ENCODE measurements at regions not wholly inside any gene's neighbourhood (a gene's known extent, or its start where the extent isn't known, plus 50 kb on each side); places are given as distances from the start of the nearest gene placed in this dataset.

- H3K36me3 ChIP-seq (replicated peaks; ENCODE audit: control insufficient read depth, insufficient read depth, low read length), result no peaks in the 10 kb centered on the region
- no peak overlapping the region for H3K4me3 ChIP-seq (ENCODE audit: insufficient read depth, low read depth, low read length)
- no peak for DNase-seq
- no peaks in the 10 kb centered on the region for H3K27me3 ChIP-seq (ENCODE audit: control insufficient read depth, insufficient read depth, low read length)
Observed at GRCh38 chr18:67875944-67876343, 359.4 kb upstream of the DSEL start.

DNA sequence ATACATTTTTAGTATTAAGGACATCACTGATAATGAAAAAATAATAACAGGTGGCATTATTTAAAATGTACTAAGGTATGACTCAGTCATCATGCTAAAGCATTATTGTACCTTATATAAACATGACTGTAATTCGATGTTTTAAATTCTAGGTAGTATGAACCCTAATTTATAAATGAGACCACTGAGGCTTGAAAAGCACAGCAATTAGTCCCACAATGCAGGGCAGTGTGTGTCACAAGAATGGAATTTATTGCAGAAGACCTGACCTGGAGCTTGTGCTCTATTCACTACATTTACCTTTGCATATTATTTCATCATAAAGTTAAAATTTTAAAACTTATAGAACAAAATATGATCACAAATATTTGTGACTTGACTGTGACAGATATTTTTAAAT is 358.5 kb upstream of the DSEL start:
- Histone ChIP-seq H3K27me3 (ENCODE audit: control insufficient read depth, insufficient read depth, low read length) (no peaks in the 10 kb centered on the region), H3K4me3 (ENCODE audit: insufficient read depth, low read depth, low read length) (no peak overlapping the region), H3K36me3 (replicated peaks; ENCODE audit: control insufficient read depth, insufficient read depth, low read length) (no peaks in the 10 kb centered on the region)
- DNase-seq, result no peak

GRCh38 chr18:67865400-67865799 is 348.9 kb upstream of the DSEL start:
- H3K27me3 ChIP-seq (ENCODE audit: control insufficient read depth, insufficient read depth, low read length), result no peaks in the 10 kb centered on the region
- no peak for DNase-seq

GRCh38 chr18:67864677-67865340 is 348.3 kb upstream of the DSEL start:
- Histone ChIP-seq H3K36me3 (replicated peaks; ENCODE audit: control insufficient read depth, insufficient read depth, low read length) (no peaks in the 10 kb centered on the region), H3K4me3 (ENCODE audit: insufficient read depth, low read depth, low read length) (no peak overlapping the region), H3K27me3 (ENCODE audit: control insufficient read depth, insufficient read depth, low read length) (no peaks in the 10 kb centered on the region)
- no peak for DNase-seq

More at GRCh38 chr18:67865400-67865799, 348.9 kb upstream of the DSEL start:
- Histone ChIP-seq H3K36me3 (replicated peaks; ENCODE audit: control insufficient read depth, insufficient read depth, low read length) (no peaks in the 10 kb centered on the region), H3K4me3 (ENCODE audit: insufficient read depth, low read depth, low read length) (no peak overlapping the region)

DNA sequence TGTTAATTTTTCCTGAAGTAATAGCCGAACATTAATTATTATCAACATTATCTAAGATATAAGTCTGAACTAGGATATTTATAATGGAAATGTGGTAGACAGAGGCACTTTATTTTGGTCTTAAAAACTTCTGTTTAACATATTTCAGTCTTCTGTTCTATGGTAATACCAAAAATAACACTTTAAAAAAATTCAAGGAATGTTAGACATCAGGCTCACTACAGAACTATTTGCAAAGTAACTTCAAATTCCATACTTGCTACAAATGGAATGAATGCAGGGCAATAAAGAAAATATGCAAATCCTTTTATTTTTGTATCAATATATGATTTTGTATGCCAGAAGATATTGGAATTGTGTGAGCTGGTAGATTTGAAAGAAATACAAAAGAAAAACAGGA is 345.5 kb upstream of the DSEL start:
- no peak for DNase-seq
- Histone ChIP-seq H3K36me3 (replicated peaks; ENCODE audit: control insufficient read depth, insufficient read depth, low read length) (no peaks in the 10 kb centered on the region), H3K27me3 (ENCODE audit: control insufficient read depth, insufficient read depth, low read length) (no peaks in the 10 kb centered on the region), H3K4me3 (ENCODE audit: insufficient read depth, low read depth, low read length) (no peak overlapping the region)

DNA sequence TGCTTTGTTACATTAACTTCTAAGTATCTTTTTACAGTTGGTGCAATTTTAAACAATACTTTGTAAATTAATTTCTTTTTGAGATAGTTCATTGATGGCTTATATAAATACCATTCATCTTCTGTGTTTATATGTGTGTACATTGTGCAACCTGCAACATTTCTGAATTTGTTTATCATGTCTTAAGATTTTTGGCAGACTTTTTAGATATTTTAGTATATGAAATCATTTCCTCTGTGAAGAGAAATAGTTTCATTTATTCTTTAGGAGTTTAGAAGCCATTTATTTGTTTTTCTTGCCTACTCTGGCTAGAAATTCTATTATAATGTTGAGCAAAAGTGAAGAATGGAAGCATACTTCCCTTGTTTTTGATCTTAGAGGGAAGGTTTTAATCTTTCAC is 337.8 kb upstream of the DSEL start:
- DNase-seq, result no peak
- no peaks in the 10 kb centered on the region for H3K27me3 ChIP-seq (ENCODE audit: control insufficient read depth, insufficient read depth, low read length)

DNA sequence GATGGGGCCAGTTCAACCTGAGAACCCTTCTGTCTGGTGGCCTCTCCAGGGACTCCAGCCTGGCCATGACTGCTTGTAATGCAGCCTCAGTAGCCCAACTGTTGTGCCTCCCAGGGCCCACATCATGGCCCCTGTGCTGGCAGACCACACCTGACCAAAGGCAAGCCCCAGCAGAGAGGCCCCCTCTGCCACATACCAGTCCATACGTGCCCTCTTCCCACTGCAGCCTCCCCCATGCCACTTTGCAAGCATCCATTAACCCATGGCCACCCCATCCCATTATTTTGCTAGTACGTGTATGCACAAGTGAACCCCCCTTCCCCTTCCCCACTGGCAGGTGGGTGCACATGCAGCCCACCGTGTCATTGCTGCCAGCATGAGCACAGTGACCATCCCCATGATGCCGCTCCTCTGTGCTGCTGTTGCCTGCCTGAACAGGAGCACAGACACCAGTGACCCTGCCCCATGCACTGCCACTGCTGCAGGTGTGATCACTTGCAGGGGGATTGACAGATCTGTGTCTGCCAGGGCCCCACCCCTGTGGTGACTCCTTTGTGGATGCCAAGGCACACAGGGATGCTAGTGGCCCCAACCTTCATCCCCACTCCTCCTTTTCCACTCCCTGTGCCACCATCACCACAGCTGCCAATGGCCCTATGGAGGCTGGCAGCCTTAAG is 330.0 kb upstream of the DSEL start:
- H3K4me3 ChIP-seq (ENCODE audit: insufficient read depth, low read depth, low read length), result no peak overlapping the region
- H3K27me3 ChIP-seq (ENCODE audit: control insufficient read depth, insufficient read depth, low read length), result no peaks in the 10 kb centered on the region
- no peak for DNase-seq
- no peaks in the 10 kb centered on the region for H3K36me3 ChIP-seq (replicated peaks; ENCODE audit: control insufficient read depth, insufficient read depth, low read length)

More for the DNA sequence above, 337.8 kb upstream of the DSEL start:
- Histone ChIP-seq H3K4me3 (ENCODE audit: insufficient read depth, low read depth, low read length) (no peak overlapping the region), H3K36me3 (replicated peaks; ENCODE audit: control insufficient read depth, insufficient read depth, low read length) (no peaks in the 10 kb centered on the region)

DNA sequence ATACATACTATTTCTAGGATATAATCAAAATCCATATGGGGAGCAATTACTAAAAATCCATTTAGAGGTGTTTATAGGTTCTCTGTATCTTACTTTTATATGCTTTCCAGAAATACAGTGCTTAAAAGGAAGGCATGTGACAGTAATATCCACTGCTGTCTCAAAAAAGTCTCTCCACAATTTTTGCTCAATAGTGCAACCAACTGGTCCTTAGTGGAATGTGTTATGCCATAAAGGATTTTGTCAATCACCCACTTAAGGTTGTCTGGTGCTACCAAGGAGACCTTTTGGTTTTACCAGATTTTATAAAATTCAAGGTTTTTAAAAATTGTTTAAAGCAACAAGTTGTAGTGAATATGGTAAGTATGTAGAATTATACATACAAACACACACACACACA is 328.5 kb upstream of the DSEL start:
- no peaks in the 10 kb centered on the region for H3K36me3 ChIP-seq (replicated peaks; ENCODE audit: control insufficient read depth, insufficient read depth, low read length)
- H3K4me3 ChIP-seq (ENCODE audit: insufficient read depth, low read depth, low read length), result no peak overlapping the region
- DNase-seq, result no peak

DNA sequence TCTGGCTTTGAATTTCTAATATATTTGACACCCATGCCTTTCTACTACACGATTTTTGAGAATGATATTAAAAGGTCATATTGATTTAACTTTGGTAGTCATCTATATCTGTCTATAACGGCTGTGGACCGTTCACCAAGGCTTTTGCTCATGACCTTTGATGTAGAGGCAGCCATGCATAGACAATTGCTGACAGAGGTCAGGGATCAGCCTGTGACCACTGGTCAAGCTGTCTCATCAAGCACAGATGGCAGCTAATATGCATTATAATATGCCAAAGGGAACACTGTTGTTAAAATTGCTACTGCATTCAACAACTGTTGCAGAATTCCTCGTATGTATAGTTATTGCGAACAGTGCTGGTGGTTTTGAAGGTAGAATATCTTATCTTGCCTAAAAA is 323.9 kb upstream of the DSEL start:
- Histone ChIP-seq H3K27me3 (ENCODE audit: control insufficient read depth, insufficient read depth, low read length) (no peaks in the 10 kb centered on the region), H3K36me3 (replicated peaks; ENCODE audit: control insufficient read depth, insufficient read depth, low read length) (no peaks in the 10 kb centered on the region), H3K4me3 (ENCODE audit: insufficient read depth, low read depth, low read length) (no peak overlapping the region)
- no peak for DNase-seq

More for the DNA sequence above, 328.5 kb upstream of the DSEL start:
- H3K27me3 ChIP-seq (ENCODE audit: control insufficient read depth, insufficient read depth, low read length), result no peaks in the 10 kb centered on the region

DNA sequence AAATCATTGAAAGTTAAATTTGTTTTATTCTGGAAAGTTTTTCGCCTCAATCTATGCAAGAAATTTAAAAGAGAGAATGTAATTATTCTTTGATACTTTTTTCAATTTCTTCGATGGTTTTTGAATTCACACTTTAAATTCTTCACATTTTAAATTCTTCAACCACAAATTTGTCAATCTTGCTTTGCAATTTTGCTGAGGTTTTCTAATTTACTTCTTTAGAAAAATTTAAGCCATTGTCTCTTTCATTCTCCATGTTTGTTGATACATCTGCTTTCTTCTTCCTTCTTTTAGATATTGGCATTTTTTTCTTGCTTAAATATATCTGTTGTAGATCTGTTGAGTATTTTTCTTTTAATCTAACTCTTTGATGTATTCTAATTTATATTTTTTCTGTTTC is 301.9 kb upstream of the DSEL start:
- no peak for DNase-seq

GRCh38 chr18:67815280-67815679 is 298.8 kb upstream of the DSEL start:
- Histone ChIP-seq H3K36me3 (replicated peaks; ENCODE audit: control insufficient read depth, insufficient read depth, low read length) (no peaks in the 10 kb centered on the region), H3K4me3 (ENCODE audit: insufficient read depth, low read depth, low read length) (no peak overlapping the region), H3K27me3 (ENCODE audit: control insufficient read depth, insufficient read depth, low read length) (no peaks in the 10 kb centered on the region)
- DNase-seq, result no peak

More for the DNA sequence above, 301.9 kb upstream of the DSEL start:
- Histone ChIP-seq H3K4me3 (ENCODE audit: insufficient read depth, low read depth, low read length) (no peak overlapping the region), H3K27me3 (ENCODE audit: control insufficient read depth, insufficient read depth, low read length) (no peaks in the 10 kb centered on the region), H3K36me3 (replicated peaks; ENCODE audit: control insufficient read depth, insufficient read depth, low read length) (no peaks in the 10 kb centered on the region)

DNA sequence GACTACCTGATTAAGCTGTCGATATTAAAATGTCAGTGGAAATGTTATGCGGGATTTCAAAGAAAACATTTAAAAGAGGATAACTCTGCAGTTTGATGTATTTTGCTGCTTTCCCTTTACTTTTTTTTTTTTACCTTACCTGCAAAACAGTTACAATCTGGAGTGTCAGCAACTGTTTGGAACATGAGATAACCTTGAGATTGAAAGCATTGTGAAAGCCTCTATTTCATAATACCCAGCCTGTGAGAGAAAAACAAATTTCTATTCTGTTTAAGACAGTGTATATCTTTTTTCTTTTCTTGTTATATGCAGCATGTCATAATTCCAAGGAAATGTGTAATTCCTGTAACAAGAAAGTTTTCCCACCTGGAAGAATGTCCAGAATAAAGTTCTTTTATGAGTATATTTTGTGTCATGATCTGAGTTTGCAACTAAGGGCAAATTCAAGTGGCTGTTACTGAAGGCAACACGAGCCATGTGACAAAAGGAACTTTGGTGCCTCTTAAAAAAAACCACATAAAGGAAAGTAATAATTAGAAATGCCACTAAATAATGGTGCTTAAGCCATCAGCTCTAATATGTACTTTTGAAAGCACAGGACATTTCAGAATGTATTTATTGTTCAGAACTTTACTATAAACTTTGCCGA is 297.0 kb upstream of the DSEL start:
- Histone ChIP-seq H3K27me3 (ENCODE audit: control insufficient read depth, insufficient read depth, low read length) (no peaks in the 10 kb centered on the region), H3K36me3 (replicated peaks; ENCODE audit: control insufficient read depth, insufficient read depth, low read length) (no peaks in the 10 kb centered on the region), H3K4me3 (ENCODE audit: insufficient read depth, low read depth, low read length) (no peak overlapping the region)
- no peak for DNase-seq

DNA sequence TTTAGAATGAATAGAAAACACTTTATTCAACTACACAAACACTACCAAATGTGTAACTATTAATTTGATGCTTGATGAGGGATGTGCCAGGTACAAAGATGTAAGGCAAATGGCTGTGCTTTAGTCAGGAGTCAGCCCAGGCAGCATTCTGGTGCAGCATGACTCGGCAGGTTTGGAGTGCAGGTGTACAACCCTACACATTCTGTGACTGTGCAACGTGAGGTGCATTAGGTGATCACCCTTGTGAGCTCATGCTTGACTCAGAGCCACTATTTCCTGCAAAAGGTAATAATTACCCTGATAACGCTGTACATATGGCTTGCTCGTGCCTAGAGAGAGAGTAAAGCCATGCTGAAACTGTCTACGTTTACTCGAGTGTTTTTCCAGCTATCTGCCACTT is 288.7 kb upstream of the DSEL start:
- DNase-seq, result no peak
- Histone ChIP-seq H3K27me3 (ENCODE audit: control insufficient read depth, insufficient read depth, low read length) (no peaks in the 10 kb centered on the region), H3K36me3 (replicated peaks; ENCODE audit: control insufficient read depth, insufficient read depth, low read length) (no peaks in the 10 kb centered on the region), H3K4me3 (ENCODE audit: insufficient read depth, low read depth, low read length) (no peak overlapping the region)

DNA sequence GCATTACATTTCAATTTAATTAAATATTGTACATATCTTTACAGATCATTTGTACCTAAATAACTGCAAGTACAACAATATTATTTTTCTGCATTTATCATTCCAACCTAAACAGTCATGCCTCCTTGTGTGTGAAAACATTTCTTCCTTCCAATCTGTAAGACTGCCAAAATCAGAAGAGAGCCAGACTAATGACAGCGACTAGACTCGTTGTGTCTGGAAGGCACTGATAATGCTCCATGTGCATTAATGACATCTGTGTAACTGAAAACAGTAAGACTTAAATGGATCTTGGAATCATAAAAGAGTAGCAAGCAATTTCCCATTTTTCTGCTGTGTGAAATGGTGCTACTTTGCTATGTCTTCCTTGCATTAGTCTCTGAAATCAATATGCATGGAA is 278.0 kb upstream of the DSEL start:
- DNase-seq, result no peak
- H3K27me3 ChIP-seq (ENCODE audit: control insufficient read depth, insufficient read depth, low read length), result no peaks in the 10 kb centered on the region
- no peaks in the 10 kb centered on the region for H3K36me3 ChIP-seq (replicated peaks; ENCODE audit: control insufficient read depth, insufficient read depth, low read length)
- no peak overlapping the region for H3K4me3 ChIP-seq (ENCODE audit: insufficient read depth, low read depth, low read length)

- no peaks in the 10 kb centered on the region for H3K27me3 ChIP-seq (ENCODE audit: control insufficient read depth, insufficient read depth, low read length)
- no peak for DNase-seq
Observed at GRCh38 chr18:67790527-67790926, 274.0 kb upstream of the DSEL start.

More at GRCh38 chr18:67790527-67790926, 274.0 kb upstream of the DSEL start:
- Histone ChIP-seq H3K4me3 (ENCODE audit: insufficient read depth, low read depth, low read length) (no peak overlapping the region), H3K36me3 (replicated peaks; ENCODE audit: control insufficient read depth, insufficient read depth, low read length) (no peaks in the 10 kb centered on the region)
